ENCODE measurements at regions not wholly inside any gene's neighbourhood (a gene's known extent, or its start where the extent isn't known, plus 50 kb on each side); places are given as distances from the start of the nearest gene placed in this dataset.

DNA sequence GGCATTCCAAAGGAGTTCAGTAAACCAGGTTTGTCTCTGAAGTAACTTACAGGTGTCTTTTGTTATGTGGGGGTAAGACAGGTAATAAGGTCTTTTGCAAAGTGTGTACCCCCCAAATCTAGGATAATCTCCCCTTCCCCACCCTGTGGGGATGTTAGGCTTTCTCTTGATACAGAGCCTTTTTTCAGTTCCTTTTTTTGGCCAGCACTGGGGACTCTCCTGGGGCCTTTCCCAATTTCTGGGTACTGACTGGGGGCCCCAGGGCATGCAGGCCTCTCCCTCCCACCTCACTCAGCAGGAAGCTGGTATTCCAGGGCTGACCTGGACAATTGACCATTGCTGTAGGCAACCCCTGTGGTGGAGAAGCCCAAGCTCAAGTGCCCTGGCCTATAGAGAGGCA lies 84.3 kb upstream of the IRX6 start:
- Histone ChIP-seq H3K4me2 (no peak overlapping the region), H3K36me3 (ENCODE audit: insufficient read depth) (no peaks in the 10 kb centered on the region), H3K9ac (no peak overlapping the region), H2AFZ (ENCODE audit: low read depth) (no peak overlapping the region), H3K4me3 (IDR thresholded peaks at IDR 0.05; ENCODE audit: insufficient read depth, low read depth, low read length) (no peak overlapping the region), H4K20me1 (ENCODE audit: insufficient read depth) (no peaks in the 10 kb centered on the region), H3K27me3 (ENCODE audit: insufficient read depth, low read depth) (no peaks in the 10 kb centered on the region), H3K4me1 (ENCODE audit: low read depth, poor library complexity, severe bottlenecking) (no peaks in the 10 kb centered on the region), H3K79me2 (ENCODE audit: insufficient read depth, low read depth) (no peaks in the 10 kb centered on the region), H3K27ac (no peak overlapping the region)
- TF ChIP-seq, protein P1, sequence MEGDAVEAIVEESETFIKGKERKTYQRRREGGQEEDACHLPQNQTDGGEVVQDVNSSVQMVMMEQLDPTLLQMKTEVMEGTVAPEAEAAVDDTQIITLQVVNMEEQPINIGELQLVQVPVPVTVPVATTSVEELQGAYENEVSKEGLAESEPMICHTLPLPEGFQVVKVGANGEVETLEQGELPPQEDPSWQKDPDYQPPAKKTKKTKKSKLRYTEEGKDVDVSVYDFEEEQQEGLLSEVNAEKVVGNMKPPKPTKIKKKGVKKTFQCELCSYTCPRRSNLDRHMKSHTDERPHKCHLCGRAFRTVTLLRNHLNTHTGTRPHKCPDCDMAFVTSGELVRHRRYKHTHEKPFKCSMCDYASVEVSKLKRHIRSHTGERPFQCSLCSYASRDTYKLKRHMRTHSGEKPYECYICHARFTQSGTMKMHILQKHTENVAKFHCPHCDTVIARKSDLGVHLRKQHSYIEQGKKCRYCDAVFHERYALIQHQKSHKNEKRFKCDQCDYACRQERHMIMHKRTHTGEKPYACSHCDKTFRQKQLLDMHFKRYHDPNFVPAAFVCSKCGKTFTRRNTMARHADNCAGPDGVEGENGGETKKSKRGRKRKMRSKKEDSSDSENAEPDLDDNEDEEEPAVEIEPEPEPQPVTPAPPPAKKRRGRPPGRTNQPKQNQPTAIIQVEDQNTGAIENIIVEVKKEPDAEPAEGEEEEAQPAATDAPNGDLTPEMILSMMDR (conservative IDR thresholded peaks at IDR 0.05; ENCODE audit: low read depth, low read length): no peak

GRCh38 chr16:55240888-55241287 lies 83.1 kb upstream of the IRX6 start:
- no peaks in the 10 kb centered on the region for H3K27me3 ChIP-seq (ENCODE audit: insufficient read depth, low read depth)
- no peaks in the 10 kb centered on the region for H3K4me1 ChIP-seq (ENCODE audit: low read depth, poor library complexity, severe bottlenecking)
- no peaks in the 10 kb centered on the region for H3K36me3 ChIP-seq (ENCODE audit: insufficient read depth)
- TF ChIP-seq, protein P1 (conservative IDR thresholded peaks at IDR 0.05; ENCODE audit: low read depth, low read length): no peak
- H3K4me2 ChIP-seq: no peak overlapping the region
- H2AFZ ChIP-seq (ENCODE audit: low read depth): no peak overlapping the region
- H3K27ac ChIP-seq: no peak overlapping the region
- no peak overlapping the region for H3K4me3 ChIP-seq (IDR thresholded peaks at IDR 0.05; ENCODE audit: insufficient read depth, low read depth, low read length)
- H3K79me2 ChIP-seq (ENCODE audit: insufficient read depth, low read depth): no peaks in the 10 kb centered on the region
- no peaks in the 10 kb centered on the region for H4K20me1 ChIP-seq (ENCODE audit: insufficient read depth)
- no peak overlapping the region for H3K9ac ChIP-seq

DNA sequence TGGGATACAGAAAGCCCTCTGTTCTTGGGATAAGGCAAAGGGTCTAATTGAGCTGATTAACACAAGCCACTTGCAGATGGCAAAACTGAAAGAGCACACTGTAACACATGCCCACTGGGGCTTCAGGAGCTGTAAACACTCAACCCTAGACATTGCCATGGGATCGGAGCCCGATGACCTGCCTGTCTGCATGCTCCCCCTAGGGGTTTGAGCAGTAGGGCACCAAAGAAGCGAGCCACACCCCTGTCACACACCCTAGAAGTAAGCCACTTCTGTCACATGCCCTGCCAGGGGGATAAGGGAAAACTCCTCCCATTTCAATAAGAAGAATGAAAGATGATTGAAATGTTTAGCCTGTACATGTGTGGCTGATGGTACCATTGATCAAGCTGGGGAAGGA lies 81.3 kb upstream of the IRX6 start:
- Histone ChIP-seq H3K9ac (no peak overlapping the region), H3K27ac (no peak overlapping the region), H3K4me2 (no peak overlapping the region), H3K79me2 (ENCODE audit: insufficient read depth, low read depth) (no peaks in the 10 kb centered on the region), H4K20me1 (ENCODE audit: insufficient read depth) (no peaks in the 10 kb centered on the region), H3K4me3 (IDR thresholded peaks at IDR 0.05; ENCODE audit: insufficient read depth, low read depth, low read length) (no peak overlapping the region), H3K27me3 (ENCODE audit: insufficient read depth, low read depth) (no peaks in the 10 kb centered on the region), H3K36me3 (ENCODE audit: insufficient read depth) (no peaks in the 10 kb centered on the region), H2AFZ (ENCODE audit: low read depth) (no peak overlapping the region), H3K4me1 (ENCODE audit: low read depth, poor library complexity, severe bottlenecking) (no peaks in the 10 kb centered on the region)
- TF ChIP-seq, protein P1 (conservative IDR thresholded peaks at IDR 0.05; ENCODE audit: low read depth, low read length): no peak

- no peak overlapping the region for H3K4me2 ChIP-seq
- no peak overlapping the region for H3K9ac ChIP-seq
- H3K79me2 ChIP-seq (ENCODE audit: insufficient read depth, low read depth): no peaks in the 10 kb centered on the region
- H3K36me3 ChIP-seq (ENCODE audit: insufficient read depth): no peaks in the 10 kb centered on the region
- no peaks in the 10 kb centered on the region for H3K27me3 ChIP-seq (ENCODE audit: insufficient read depth, low read depth)
- H3K4me3 ChIP-seq (IDR thresholded peaks at IDR 0.05; ENCODE audit: insufficient read depth, low read depth, low read length): no peak overlapping the region
- no peak overlapping the region for H3K27ac ChIP-seq
- no peaks in the 10 kb centered on the region for H3K4me1 ChIP-seq (ENCODE audit: low read depth, poor library complexity, severe bottlenecking)
- TF ChIP-seq, protein P1 (conservative IDR thresholded peaks at IDR 0.05; ENCODE audit: low read depth, low read length): no peak
- no peak overlapping the region for H2AFZ ChIP-seq (ENCODE audit: low read depth)
- no peaks in the 10 kb centered on the region for H4K20me1 ChIP-seq (ENCODE audit: insufficient read depth)
Measured at GRCh38 chr16:55248058-55248457, 75.9 kb upstream of the IRX6 start.
